Thymus (tissue), 11 donors: ENCODE measurements at regions not wholly inside any gene's neighbourhood (a gene's known extent, or its start where the extent isn't known, plus 50 kb on each side); places are given as distances from the start of the nearest gene placed in this dataset.
"Not testable (repeated sequence)": the region's sequence is repeated elsewhere in the genome, so short reads cannot be mapped to it uniquely, and the experiment has no call there.

Experiments
- DNase-seq, 9 donors: peaks; one replicate each; pipeline ENCODE4 v3.0.0-alpha.2; 2013; ENCODE audit warnings: low spot score in 9 of 9, low read depth in 6 of 9, missing footprints in 1 of 9
- H3K27ac ChIP-seq, 2 donors: one replicate each; pipeline ENCODE4 v1.5.1; 2013; ENCODE audit warnings: control low read depth in 1 of 2, low read depth in 1 of 2, low read length in 1 of 2, mild to moderate bottlenecking in 1 of 2, moderate library complexity in 1 of 2
- H3K27me3 ChIP-seq, 2 donors: one replicate each; pipeline ENCODE4 v1.5.1; 2013; ENCODE audit warnings: low read length in 1 of 2; ENCODE audit not compliant: control insufficient read depth in 2 of 2, insufficient read depth in 1 of 2
- H3K36me3 ChIP-seq, 2 donors: one replicate each; pipeline ENCODE4 v1.5.1; 2013; ENCODE audit warnings: low read length in 1 of 2, mild to moderate bottlenecking in 1 of 2, moderate library complexity in 1 of 2; ENCODE audit not compliant: control insufficient read depth in 2 of 2, insufficient read depth in 2 of 2
- H3K4me1 ChIP-seq, 2 donors: one replicate each; pipeline ENCODE4 v1.5.1; 2013; ENCODE audit warnings: low read length in 2 of 2; ENCODE audit not compliant: control insufficient read depth in 2 of 2, insufficient read depth in 2 of 2
- H3K4me3 ChIP-seq, 2 donors: one replicate each; pipeline ENCODE4 v1.5.1; 2013; ENCODE audit warnings: low read length in 2 of 2, control low read depth in 1 of 2, mild to moderate bottlenecking in 1 of 2
- H3K9me3 ChIP-seq, 2 donors: one replicate each; pipeline ENCODE4 v1.5.1; 2013; ENCODE audit warnings: low read length in 1 of 2, mild to moderate bottlenecking in 1 of 2; ENCODE audit not compliant: control insufficient read depth in 2 of 2, insufficient read depth in 1 of 2
- WGBS: extraction: QIAGEN DNeasy Blood & Tissue Kit; methylation state at CpG from one replicate; pipeline ENCODE4 v1.1.7; 2013; 5-methylcytosine and 5-hydroxymethylcytosine counted together
- donor health status: healthy.

- H3K4me3 ChIP-seq, H3K27ac ChIP-seq, H3K4me1 ChIP-seq, H3K9me3 ChIP-seq, H3K36me3 ChIP-seq, H3K27me3 ChIP-seq, DNase-seq: not testable (repeated sequence)
- 96% methylated on average over 25 of the region's 25 CpGs for WGBS
Observed at GRCh38 chr9:79500196-79500864, 71.4 kb upstream of the TLE4 start.

DNA sequence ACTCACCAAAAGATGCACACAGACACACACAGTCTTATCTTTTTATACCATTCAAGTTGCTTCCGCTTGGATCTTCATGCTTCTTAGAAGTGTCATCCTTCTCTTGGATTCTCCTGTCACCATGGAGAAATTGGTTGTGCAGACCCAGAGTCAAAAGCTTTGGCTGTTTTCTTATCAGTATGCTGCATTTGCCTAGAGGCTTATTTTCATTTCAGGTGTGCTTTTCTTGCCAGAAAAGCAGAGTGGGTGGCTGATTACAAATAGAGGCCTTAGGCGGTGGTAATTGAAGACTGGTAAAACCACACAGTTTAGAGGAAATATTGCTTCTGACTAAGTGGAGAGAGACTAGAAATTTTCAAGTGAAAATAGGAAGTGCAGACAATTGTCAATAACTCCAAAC, 70.2 kb upstream of the TLE4 start:
- no peak for DNase-seq
- Histone ChIP-seq H3K4me3 (no peak overlapping the region), H3K27me3 (no peaks in the 10 kb centered on the region), H3K27ac (peak overlapping the region in 1 of 2 donors; percentile 35), H3K4me1 (peaks cover 0 to 4% of the 10 kb centered on the region in 2 donors), H3K9me3 (no peaks in the 10 kb centered on the region), H3K36me3 (no peaks in the 10 kb centered on the region)
- 82% methylated on average over 2 of the region's 2 CpGs for WGBS

DNA sequence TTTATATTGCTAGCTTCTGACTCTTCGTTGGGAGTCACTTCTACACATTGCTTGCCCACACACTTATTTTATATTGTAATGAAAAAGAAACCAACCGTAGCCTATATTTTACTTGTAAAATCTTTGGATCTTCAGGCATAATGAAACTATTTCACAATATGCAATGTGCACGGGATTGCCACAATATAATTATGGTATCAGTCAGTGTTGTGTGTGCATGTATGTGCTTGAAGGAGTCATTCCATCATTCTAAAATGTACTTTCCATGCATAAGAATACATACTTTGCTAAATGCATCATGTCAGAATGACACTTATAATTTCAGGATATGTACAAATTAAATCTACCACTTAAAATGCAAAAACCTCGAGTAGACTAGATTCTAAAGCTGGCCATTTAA, 64.0 kb upstream of the TLE4 start:
- Histone ChIP-seq H3K27me3 (no peaks in the 10 kb centered on the region), H3K9me3 (no peaks in the 10 kb centered on the region), H3K4me3 (no peak overlapping the region), H3K36me3 (no peaks in the 10 kb centered on the region), H3K4me1 (no peaks in the 10 kb centered on the region), H3K27ac (no peak overlapping the region)
- DNase-seq: no peak
- WGBS: 97% methylated on average over 4 of the region's 4 CpGs

- no peak for DNase-seq
- H3K36me3 ChIP-seq: no peaks in the 10 kb centered on the region
- H3K4me3 ChIP-seq: no peak overlapping the region
- H3K4me1 ChIP-seq: no peaks in the 10 kb centered on the region
- 86% methylated on average over 4 of the region's 4 CpGs for WGBS
- no peak overlapping the region for H3K27ac ChIP-seq
- no peaks in the 10 kb centered on the region for H3K9me3 ChIP-seq
- no peaks in the 10 kb centered on the region for H3K27me3 ChIP-seq
Observed at GRCh38 chr9:79512251-79512650, 59.5 kb upstream of the TLE4 start.
